HG02970 (cell line): ENCODE measurements at regions not wholly inside any gene's neighbourhood (a gene's known extent, or its start where the extent isn't known, plus 50 kb on each side); places are given as distances from the start of the nearest gene placed in this dataset.

Experiments
- ATAC-seq: cut with Tn5 transposase; IDR thresholded peaks from one replicate; pipeline ENCODE4 v1.9.1; 2021; ENCODE audit warnings: mild to moderate bottlenecking, moderate library complexity, moderate number of reproducible peaks; ENCODE audit not compliant: unreplicated experiment, low FRiP score

DNA sequence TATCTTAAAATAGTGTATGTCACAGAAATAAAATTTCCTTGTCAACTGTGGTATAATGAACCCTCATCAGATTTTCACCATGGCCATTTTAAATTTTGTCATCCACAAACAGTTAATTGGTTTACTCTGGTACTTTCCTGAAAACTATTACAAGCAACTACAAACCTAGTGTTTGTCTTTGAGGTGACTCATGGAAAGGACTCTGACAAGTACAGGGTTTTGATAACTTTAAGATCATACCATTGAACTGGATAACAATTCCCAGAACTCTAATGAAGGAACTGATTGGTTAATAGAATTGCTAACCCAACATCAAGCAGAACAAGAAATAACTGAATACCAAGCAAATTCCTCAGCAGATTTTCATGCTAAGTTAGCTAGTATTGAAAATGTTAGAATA is 237.7 kb upstream of the IPO5 start:
- no peak for ATAC-seq

DNA sequence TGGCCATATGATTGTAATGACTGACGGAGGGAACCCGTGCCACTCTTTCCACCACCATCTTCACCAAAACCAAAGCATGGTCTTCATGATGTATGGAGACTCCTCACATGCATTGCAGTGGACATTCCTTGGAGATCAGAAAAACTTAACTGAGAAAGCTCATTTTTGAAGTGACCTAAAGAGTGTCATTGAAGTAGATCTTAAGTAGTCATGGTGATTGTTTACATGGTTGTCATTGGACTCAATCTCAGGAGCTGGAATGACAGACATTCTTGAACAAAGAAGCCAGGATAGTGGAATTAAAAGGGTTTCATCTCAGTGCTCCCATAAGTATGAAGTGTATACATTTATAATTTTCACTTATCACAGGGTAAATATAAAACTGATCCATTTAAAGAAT is 236.7 kb upstream of the IPO5 start:
- no peak for ATAC-seq

DNA sequence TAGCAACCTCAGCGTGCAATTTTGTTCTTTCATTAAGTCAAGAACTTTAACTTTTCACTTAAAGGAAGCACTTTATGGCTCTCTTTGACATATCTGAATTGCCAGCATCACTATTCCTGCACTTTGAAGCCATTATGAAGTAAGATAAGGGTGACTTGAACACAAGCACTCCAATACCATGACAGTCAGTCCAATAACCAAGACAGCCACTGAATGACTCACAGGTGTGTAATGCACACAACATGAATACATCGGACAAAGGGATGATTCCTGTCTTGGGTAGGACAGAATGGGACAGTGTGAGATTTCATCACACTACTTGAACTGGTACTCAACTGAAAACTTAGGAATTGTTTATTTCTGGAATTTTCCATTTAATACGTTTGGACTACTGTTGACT is 233.7 kb upstream of the IPO5 start:
- ATAC-seq, result no peak

DNA sequence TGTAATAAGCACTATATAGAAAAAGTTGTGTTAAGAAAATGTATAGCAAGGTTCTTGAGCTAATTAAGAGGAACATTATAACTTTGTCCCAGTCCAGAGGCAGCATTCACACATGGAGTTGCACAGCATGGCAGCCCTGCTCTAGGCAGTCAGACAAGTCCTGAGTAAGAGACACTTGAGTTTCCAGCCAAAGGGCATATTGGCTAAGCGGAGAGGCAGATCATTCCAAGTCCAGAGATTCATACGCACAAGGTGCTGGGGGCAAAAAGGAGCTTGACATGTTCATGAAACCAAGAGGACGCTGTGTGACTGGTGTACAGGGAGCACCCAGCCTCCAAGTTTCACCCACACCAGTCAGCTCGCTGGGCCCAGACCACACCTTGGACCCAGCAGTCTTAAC is 232.6 kb upstream of the IPO5 start:
- no peak for ATAC-seq

DNA sequence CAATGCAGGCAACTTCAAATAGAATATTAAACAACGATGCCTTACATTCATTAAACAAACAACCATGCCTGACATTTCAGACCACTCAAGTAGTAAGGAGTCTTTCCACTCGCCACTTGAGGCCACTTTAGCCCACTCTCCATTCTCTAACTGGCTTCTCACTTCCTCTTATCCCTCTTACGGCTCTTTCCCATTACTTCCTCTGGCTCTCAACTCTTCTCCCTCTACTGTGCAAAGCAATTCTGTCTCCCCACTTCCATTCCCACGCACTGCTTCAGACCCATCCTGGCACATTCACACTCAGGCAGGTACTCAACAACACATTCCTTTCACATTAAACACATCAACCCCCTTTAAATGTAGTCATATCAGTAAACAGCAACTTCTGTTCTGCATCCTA is 229.8 kb upstream of the IPO5 start:
- ATAC-seq, result no peak

DNA sequence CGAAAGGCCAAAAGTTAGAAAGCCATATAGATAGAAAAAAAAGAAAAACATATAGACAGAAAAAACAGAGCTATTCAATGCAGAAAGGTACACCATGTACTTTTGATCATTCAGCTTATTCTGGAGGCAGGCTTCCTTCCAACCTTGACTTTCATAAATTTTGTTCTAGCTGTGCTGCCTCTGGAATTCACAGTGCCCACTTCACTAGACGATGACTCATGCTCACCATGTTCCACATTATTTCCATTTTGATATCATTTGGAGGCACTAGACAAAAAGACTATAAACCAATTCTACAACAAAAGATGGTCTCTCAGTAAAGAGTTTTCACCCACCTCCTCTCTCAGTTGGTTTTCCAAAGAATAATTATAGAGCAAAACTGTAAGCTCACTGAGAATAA is 229.0 kb upstream of the IPO5 start:
- ATAC-seq, result no peak

DNA sequence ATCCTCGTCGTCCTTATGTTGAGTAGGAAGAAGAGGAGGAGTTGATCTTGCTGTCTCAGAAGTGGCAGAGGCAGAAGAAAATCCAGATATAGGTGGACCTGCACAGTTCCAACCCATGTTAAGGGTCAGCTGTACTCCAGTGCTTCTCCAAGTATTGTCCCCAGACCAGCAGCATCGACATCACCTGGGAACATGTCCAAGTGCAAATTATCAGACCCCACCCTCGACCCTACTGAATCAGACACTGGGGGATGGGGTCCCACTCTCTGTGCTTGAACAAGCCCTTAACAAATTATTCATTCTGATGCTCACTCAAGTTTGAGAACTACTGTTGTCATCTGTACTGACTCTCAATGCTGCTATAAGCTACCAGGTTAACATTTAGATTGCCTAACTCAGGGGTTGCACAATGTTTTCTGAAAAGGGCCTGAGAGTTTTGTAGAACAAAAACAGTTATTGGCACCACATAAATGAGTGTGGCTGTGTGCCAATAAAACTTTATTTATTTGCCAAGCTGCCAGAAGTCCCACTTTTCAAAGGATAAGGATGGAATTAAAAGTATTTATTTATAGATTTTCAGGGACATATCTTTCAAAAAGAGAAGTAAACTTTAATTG is 226.7 kb upstream of the IPO5 start:
- ATAC-seq, result no peak

DNA sequence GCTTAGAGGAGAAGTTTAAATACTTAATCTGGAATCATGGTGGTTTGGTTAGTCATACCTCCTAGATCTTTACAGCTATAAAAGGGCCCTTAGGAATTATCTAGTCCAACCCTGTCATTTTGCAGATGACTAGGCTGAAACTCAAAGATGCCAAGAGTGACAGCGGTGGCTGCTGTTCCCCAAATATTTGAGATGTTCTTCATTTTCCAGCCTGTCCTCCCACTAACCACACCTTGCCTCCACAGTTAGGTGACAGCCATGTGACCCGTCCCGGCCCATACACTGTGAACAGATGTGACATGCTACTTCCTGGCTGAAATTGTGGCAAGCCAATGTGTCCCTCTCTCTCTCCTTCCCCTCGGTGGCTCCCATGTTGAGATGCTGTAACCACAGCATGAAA is 225.5 kb upstream of the IPO5 start:
- ATAC-seq, result no peak

DNA sequence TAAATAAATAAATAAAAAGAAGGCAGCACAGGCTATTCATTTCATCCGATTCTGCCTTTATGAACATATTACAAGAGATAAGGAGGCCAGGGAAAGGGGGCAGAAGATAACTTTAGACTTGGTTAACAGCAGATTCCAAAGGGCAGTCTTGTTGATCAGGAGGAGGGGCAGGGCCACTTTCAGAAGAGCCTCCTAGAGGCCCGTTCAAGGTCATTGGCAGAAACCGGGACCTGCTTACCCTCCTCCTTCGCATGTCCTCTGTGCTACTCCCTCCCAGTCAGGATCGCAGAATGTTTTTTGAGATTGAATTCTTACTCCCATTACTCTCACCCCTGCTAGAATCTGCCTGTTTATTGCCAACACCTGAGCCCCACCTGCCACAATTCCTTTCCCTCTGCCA is 217.0 kb upstream of the IPO5 start:
- no peak for ATAC-seq

DNA sequence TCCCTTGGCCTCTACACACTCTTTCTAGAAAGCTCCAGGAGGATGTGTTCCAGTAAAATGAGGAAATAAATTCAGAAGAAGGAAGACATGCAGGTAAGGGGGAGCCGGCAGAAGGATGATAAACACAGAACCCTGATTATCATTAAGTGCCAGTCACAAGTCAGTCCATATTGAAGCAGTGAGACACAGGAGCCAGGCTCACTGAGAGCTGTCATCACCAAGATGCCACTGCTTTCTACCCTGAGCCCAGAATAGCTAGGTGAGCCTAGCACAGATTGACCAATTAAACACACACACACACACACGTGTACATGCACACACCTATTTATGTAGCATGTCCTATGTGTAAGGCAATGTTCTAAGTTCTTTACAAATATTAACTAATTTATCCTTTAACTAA is 211.4 kb upstream of the IPO5 start:
- no peak for ATAC-seq

DNA sequence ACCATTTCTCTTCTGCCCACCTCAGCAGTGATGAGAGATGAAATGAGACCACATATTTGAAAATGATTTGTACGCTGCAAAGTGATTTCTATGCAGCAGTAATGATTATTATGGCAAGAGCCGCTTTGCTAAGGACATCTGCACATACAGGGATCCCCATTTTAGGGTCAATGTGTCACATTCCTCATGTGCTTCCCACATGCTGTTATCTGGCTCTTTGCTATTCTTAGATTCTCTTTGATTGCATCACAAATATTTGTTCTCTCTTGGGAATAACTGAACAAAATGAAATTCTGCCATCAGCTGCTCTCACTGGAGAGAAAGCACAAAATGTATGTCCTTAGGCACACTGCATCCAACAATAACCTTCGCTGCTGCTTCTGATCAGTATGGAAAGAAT is 209.5 kb upstream of the IPO5 start:
- no peak for ATAC-seq

DNA sequence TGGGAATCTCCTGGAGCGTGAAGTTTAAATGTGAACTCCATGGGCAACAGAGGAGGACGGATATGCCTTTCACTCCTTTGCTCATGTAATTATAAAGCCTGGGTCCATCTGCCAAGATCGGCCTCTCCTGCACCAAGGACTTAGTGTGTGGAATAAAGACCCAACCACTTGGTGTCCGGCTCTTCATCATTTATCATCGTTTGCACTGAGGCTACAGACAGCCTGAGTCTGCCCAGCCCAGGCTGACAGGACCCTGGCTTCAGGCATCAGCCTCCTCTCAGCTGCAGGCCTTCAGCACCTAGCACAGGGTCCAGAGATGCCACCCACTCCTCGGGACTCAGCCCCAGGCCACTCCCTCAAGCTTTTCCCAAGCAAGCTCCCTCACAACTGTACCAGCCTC is 206.8 kb upstream of the IPO5 start:
- no peak for ATAC-seq

DNA sequence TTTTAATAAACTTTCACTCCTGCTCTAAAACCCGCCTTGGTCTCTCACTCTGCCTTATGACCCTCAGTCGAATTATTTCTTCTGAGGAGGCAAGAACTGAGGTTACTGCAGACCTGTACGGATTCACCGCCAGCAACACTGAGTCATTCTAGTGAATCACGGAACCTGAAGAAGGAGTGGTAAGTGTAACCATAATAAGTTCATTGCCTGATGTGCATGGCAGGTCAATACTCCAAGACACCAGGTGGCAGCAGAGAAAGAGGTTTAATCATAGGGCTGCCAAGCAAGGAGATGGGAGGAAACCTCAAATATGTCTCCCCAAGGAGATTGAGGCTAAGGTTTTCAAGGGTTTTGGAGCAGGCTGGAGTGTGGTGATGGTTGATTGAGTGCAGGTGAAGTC is 204.3 kb upstream of the IPO5 start:
- ATAC-seq, result no peak

DNA sequence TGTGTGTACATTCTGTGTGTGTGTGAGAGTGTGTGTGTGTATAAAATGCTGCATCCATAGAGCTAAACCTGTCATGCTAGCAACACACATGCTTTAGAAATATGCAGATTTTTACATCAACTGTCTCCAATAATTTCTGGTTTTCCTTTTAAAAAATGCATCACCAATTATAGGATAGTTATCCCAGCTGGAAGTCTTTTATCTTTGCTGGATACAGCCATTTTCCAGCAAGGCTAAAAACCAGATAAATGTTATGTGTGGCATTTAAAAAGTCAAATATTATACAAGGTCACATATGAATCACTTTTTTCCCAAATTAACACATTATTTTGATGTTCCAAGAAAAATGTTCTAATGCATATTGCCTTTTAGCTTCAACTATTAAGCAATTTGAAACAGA is 202.0 kb upstream of the IPO5 start:
- ATAC-seq, result no peak

DNA sequence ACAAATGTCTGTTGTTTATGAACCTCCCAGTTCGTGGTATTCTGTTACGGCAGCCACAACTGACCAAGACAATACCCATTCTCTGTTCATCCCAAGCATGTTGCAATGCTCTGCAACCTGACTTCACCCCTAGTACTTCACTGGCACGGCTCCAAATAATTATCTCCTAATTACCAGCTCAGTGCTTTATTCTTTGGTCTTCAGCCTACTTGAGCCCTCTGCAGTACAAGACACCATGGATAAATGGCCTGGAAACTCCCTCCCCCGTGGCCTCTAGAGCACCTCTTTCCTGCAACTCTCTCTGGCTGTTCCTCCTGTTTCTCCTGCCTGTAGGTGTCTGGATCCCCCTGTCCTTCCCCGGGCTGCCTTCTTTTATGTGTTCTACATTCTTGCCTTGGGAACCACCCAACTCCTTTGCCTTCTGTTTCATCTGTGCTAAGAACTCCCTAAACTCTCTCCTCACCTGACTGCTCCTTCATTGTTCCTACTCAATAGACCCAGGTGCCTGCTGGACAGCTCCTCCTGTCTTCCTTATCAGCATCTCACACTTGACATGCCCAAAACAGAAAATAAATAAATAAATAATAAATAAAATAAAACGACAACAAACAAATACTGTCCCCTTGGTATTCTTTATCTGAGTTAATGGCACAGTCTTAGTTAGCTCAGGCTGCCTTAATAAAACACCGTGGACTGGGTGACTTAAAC is 200.4 kb upstream of the IPO5 start:
- no peak for ATAC-seq

DNA sequence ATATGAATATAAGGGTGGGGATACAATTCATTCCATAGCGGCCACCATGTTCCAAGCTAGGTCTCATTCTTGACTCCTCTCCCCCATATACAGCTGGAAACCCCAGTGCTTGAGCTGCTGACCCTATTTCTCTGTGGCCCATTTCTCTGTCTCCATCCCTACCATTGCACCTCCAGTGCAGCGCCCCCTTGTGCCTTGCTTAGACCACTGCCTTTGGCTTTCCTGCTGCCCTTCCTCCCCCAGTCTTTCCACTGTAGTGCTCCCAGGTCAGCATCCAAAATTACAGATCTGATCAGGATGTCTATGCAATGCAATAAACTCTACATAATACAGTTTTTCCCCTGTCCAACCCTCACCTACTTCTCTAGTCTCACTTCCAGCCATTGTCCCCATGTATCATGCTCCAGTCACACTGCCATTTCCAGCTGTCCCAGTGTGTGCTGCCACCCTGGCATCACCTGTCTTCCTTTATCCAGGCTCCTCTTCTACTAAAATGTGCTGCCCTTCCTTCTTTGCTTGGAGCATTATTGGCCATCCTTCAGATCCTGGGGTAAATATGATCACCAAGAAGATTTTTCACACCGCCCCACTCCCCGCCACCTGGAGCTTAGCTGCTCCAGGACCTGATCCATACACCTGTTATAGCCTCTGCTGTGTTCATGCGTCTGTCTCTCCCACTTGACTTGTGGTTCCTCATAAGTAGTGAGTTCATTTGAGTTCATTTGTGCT is 199.4 kb upstream of the IPO5 start:
- ATAC-seq, result no peak

DNA sequence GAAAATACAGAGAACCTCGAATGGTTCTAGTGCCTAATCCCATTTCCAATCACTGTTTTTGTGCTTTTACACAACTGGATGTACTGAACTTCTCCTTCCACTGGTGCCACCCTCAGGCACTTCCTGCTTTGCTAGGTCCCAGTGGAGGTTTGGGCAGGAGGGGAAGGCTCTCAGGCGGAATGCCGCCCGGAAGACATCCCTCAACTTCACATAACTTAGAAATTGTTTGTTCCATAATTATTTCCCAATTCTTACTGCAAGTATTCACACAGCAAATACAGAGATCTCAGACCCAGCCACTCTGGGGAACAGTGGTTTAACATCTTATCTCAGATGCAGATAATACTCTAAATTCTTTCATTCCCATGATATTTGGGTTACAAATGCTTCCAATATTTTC is 195.7 kb upstream of the IPO5 start:
- no peak for ATAC-seq

DNA sequence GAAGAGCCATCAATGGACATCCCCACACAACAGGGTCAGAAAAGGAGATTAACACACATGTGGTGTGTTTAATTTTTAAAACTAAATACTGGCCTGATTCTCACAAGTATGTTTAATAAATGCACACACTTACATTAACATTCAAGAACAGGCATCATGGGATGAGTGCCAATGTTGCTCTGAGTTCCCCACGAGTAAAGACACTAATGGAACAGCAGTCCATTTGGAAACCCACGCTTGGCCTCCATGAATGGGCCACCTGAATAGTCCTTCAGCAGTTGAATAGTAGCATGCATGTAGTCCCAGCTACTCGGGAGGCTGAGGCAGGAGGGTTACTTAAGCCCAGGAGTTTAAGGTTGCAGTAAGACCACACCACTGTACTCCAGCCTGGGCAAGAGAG is 195.2 kb upstream of the IPO5 start:
- ATAC-seq, result no peak

DNA sequence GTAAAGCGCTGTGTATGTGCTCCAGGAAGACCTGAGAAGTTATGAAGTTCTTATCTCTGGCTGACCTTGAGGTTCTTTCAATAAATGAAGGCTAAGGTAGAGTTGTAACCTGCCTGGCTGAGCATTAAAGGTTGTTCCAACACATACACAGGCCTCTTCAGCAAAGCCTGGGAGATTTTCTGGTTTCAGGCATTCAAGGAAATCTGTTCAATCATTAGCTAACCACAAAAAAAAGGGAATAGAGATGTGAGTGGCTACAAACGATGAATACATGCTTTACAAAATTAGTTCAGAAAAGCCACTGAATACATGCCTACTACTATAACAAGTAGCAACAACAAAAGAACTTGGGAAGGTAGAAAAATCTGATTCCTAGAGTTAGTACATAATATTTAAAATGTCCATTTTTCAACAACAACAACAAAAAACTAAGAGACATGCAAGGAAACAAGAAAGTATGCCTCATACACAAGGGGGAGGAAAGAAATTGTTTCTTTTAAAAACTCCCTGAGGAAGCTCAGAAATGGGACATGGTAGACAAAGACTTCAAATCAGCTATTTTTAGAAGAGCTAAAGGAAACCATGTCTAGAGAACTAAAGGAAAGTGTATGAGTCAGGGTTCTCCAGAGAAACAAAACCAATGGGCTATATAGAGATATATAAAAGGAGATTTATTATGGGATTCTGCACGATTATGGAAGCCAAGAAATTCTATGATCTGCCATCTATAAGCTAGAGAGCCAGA is 191.5 kb upstream of the IPO5 start:
- no peak for ATAC-seq

DNA sequence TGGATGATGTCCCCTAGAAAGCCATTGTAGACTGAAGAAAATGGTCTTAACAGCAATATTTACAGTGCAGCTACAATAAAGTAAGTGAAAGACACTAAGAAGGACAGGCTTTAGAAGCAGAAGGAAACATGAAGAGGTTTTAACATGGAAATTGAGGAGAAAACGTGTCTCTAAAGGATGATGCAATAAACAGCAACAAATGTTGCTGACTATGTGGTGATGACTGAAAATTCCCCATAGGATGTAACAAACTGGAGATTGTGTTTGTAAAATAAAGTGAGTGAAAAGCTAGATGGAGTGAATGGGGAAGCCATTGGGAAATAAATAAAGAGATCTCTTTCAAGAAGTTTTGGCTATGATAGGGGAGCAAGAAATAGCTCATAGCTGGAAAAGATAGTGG is 186.7 kb upstream of the IPO5 start:
- ATAC-seq, result no peak

DNA sequence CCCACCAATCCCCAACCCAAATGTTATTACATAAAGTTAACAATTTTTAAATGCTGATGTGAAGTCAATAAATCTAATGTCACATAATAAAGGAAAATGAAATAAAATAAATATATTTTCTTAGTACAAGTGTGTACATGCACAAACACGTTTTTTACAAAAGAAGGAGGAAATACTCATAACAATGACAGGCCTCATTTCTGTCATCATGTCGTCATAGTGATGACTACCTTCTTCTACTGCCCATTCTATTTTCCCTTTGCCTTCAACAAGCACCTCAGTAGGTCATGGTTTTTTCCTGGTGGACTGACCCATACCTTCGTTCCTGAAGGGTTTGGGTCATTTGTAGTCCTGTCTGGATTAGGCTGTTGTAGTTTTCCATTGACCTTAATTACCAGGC is 185.3 kb upstream of the IPO5 start:
- ATAC-seq, result no peak
